ENCODE measurements at regions not wholly inside any gene's neighbourhood (a gene's known extent, or its start where the extent isn't known, plus 50 kb on each side); places are given as distances from the start of the nearest gene placed in this dataset.

GRCh38 chr20:50272724-50273446 is 82.3 kb downstream of the CEBPB start:
- DNase-seq (no peak), ATAC-seq (no peak)
- H3K36me3 Mint-ChIP-seq = no peaks in the 10 kb centered on the region
- POLR2A ChIA-PET = no interaction called here
- H3K27me3 Mint-ChIP-seq = peaks cover 4 to 29% (median 21%) of the 10 kb centered on the region in 5 donors
- peak overlapping the region in 1 of 10 donors; percentile 17 for H3K27ac Mint-ChIP-seq
- peaks cover 0 to 22% (median 6%) of the 10 kb centered on the region in 4 donors for H3K4me1 Mint-ChIP-seq
- no peaks in the 10 kb centered on the region for H3K9me3 Mint-ChIP-seq
- H3K4me3 Mint-ChIP-seq = no peak overlapping the region

- POLR2A ChIA-PET = no interaction called here
- no peak for ATAC-seq
- Mint-ChIP-seq H3K27ac (peak overlapping the region in 1 of 10 donors; percentile 24), H3K36me3 (no peaks in the 10 kb centered on the region), H3K4me3 (no peak overlapping the region), H3K9me3 (no peaks in the 10 kb centered on the region), H3K4me1 (peaks cover 0 to 19% (median 6%) of the 10 kb centered on the region in 4 donors), H3K27me3 (peaks cover 4 to 33% (median 21%) of the 10 kb centered on the region in 5 donors)
- DNase-seq = no peak
Observed at GRCh38 chr20:50273601-50274491, 83.2 kb downstream of the CEBPB start.

GRCh38 chr20:50274570-50275430 is 84.2 kb downstream of the CEBPB start:
- Mint-ChIP-seq H3K4me1 (peaks cover 0 to 16% (median 6%) of the 10 kb centered on the region in 4 donors), H3K36me3 (no peaks in the 10 kb centered on the region), H3K9me3 (no peaks in the 10 kb centered on the region), H3K27ac (peak overlapping the region in 1 of 10 donors; percentile 24), H3K4me3 (no peak overlapping the region), H3K27me3 (peaks cover 4 to 31% (median 20%) of the 10 kb centered on the region in 5 donors)
- DNase-seq (peak in 1 of 10 donors; percentile 17), ATAC-seq (no peak)
- POLR2A ChIA-PET = interaction anchor here (0.6 kb wide), 1 partner anchor 108 kb away, joined by 3 read pairs; no protein-coding TSS in a partner anchor

GRCh38 chr20:50276119-50277063 is 85.8 kb downstream of the CEBPB start:
- peaks cover 2 to 23% (median 8%) of the 10 kb centered on the region in 5 donors for H3K27me3 Mint-ChIP-seq
- peaks cover 0 to 11% (median 2%) of the 10 kb centered on the region in 4 donors for H3K4me1 Mint-ChIP-seq
- no peaks in the 10 kb centered on the region for H3K9me3 Mint-ChIP-seq
- POLR2A ChIA-PET = interaction anchor here (0.7 kb wide), 1 partner anchor 158 kb away, joined by 4 read pairs; no protein-coding TSS in a partner anchor
- no peaks in the 10 kb centered on the region for H3K36me3 Mint-ChIP-seq
- peak overlapping the region in 1 of 10 donors; percentile 42 for H3K4me3 Mint-ChIP-seq
- no peak for ATAC-seq
- peak overlapping the region in 3 of 10 donors; percentile 18 to 60 (median 21) for H3K27ac Mint-ChIP-seq
- no peak for DNase-seq

GRCh38 chr20:50277064-50277415 is 86.4 kb downstream of the CEBPB start:
- peak overlapping the region in 2 of 10 donors; percentile 18 to 21 for H3K27ac Mint-ChIP-seq
- POLR2A ChIA-PET = no interaction called here

GRCh38 chr20:50277460-50278376 is 87.1 kb downstream of the CEBPB start:
- peak overlapping the region in 1 of 10 donors; percentile 78 for H3K4me3 Mint-ChIP-seq
- peak overlapping the region in 2 of 10 donors; percentile 18 to 78 for H3K27ac Mint-ChIP-seq
- ATAC-seq = no peak
- H3K4me1 Mint-ChIP-seq = peaks cover 0 to 5% (median 1%) of the 10 kb centered on the region in 4 donors
- no peaks in the 10 kb centered on the region for H3K36me3 Mint-ChIP-seq
- no peaks in the 10 kb centered on the region for H3K9me3 Mint-ChIP-seq
- DNase-seq = no peak
- POLR2A ChIA-PET = no interaction called here
- H3K27me3 Mint-ChIP-seq = peaks cover 0 to 20% (median 4%) of the 10 kb centered on the region in 5 donors

More at GRCh38 chr20:50277064-50277415, 86.4 kb downstream of the CEBPB start:
- Mint-ChIP-seq H3K4me3 (peak overlapping the region in 1 of 10 donors; percentile 42), H3K27me3 (peaks cover 0 to 21% (median 3%) of the 10 kb centered on the region in 5 donors), H3K9me3 (no peaks in the 10 kb centered on the region), H3K4me1 (peaks cover 0 to 8% (median 0%) of the 10 kb centered on the region in 4 donors), H3K36me3 (no peaks in the 10 kb centered on the region)
- no peak for ATAC-seq
- no peak for DNase-seq

- POLR2A ChIA-PET = no interaction called here
- no peaks in the 10 kb centered on the region for H3K36me3 Mint-ChIP-seq
- H3K9me3 Mint-ChIP-seq = no peaks in the 10 kb centered on the region
- peaks cover 0 to 8% (median 5%) of the 10 kb centered on the region in 4 donors for H3K4me1 Mint-ChIP-seq
- no peak for DNase-seq
- ATAC-seq = no peak
- H3K27me3 Mint-ChIP-seq = peaks cover 0 to 18% (median 9%) of the 10 kb centered on the region in 5 donors
- H3K4me3 Mint-ChIP-seq = peak overlapping the region in 1 of 10 donors; percentile 78
- H3K27ac Mint-ChIP-seq = peak overlapping the region in 2 of 10 donors; percentile 11 to 78
Observed at GRCh38 chr20:50278377-50278683, 87.7 kb downstream of the CEBPB start.

GRCh38 chr20:50278684-50279531 is 88.3 kb downstream of the CEBPB start:
- peaks cover 0 to 9% (median 5%) of the 10 kb centered on the region in 4 donors for H3K4me1 Mint-ChIP-seq
- POLR2A ChIA-PET = no interaction called here
- H3K9me3 Mint-ChIP-seq = no peaks in the 10 kb centered on the region
- peak overlapping the region in 1 of 10 donors; percentile 11 for H3K27ac Mint-ChIP-seq
- DNase-seq (no peak), ATAC-seq (no peak)
- H3K27me3 Mint-ChIP-seq = peaks cover 0 to 18% (median 9%) of the 10 kb centered on the region in 5 donors
- H3K36me3 Mint-ChIP-seq = no peaks in the 10 kb centered on the region
- peak overlapping the region in 1 of 10 donors; percentile 78 for H3K4me3 Mint-ChIP-seq

GRCh38 chr20:50279988-50280850 is 89.6 kb downstream of the CEBPB start:
- POLR2A ChIA-PET = no interaction called here
- ATAC-seq (no peak), DNase-seq (no peak)
- Mint-ChIP-seq H3K27ac (peak overlapping the region in 1 of 10 donors; percentile 67), H3K4me1 (peaks cover 0 to 13% (median 7%) of the 10 kb centered on the region in 4 donors), H3K27me3 (peaks cover 2 to 15% (median 8%) of the 10 kb centered on the region in 5 donors), H3K36me3 (no peaks in the 10 kb centered on the region), H3K9me3 (no peaks in the 10 kb centered on the region), H3K4me3 (no peak overlapping the region)
